IMR-90 (cell line): ENCODE measurements at regions not wholly inside any gene's neighbourhood (a gene's known extent, or its start where the extent isn't known, plus 50 kb on each side); places are given as distances from the start of the nearest gene placed in this dataset.

ENCODE experiments used
- ATAC-seq: fragments of 200-7000 bp; cut with Tn5 transposase; 2 replicates; pipeline ENCODE4 v1.9.1; 2020; ENCODE audit warnings: low read depth, mild to moderate bottlenecking, moderate library complexity
- BruUV-seq: library from RNA; stranded (reverse); fragments of 400-500 nt; replicated peaks from 2 replicates; lab custom pipeline; 2021; lab: Mats Ljungman, UMichigan
- CTCF ChIA-PET: fragments of 300-600 bp; formaldehyde crosslinking; extraction: SDS; loops from one replicate; lab custom pipeline; 2021; ENCODE audit warnings: antibody characterized with exemption; lab: Yijun Ruan, JAX
- POLR2A ChIA-PET: fragments of 300-600 bp; sonication (Branson Sonifier 250); formaldehyde crosslinking; loops from one replicate; lab custom pipeline; 2022; ENCODE audit warnings: antibody characterized with exemption; ENCODE audit not compliant: unreplicated experiment; lab: Charles Lee
- DNase-seq: peaks from one replicate; pipeline ENCODE4 v3.0.0; 2013
- H2AFZ ChIP-seq: replicated peaks from 2 replicates; pipeline ENCODE3; 2013; ENCODE audit warnings: low read length, mild to moderate bottlenecking; ENCODE audit not compliant: poor library complexity
- H2AK5ac ChIP-seq: 2 replicates; pipeline ENCODE4 v1.6.1; 2013; ENCODE audit warnings: low read depth, low read length, inconsistent platforms
- H2AK9ac ChIP-seq: replicated peaks from 2 replicates; pipeline ENCODE3; 2013; ENCODE audit warnings: mild to moderate bottlenecking, low read depth, low read length, moderate library complexity; ENCODE audit not compliant: poor library complexity
- H2BK120ac ChIP-seq: 2 replicates; pipeline ENCODE4 v1.6.1; 2013; ENCODE audit warnings: low read depth, low read length, inconsistent platforms
- H2BK15ac ChIP-seq: 3 replicates; pipeline ENCODE4 v1.6.1; 2013; ENCODE audit warnings: low read depth, low read length, inconsistent platforms
- H2BK20ac ChIP-seq: 2 replicates; pipeline ENCODE4 v1.6.1; 2013; ENCODE audit warnings: low read depth, mild to moderate bottlenecking, inconsistent platforms, low read length, moderate library complexity
- H2BK5ac ChIP-seq: 2 replicates; pipeline ENCODE4 v1.6.1; 2013; ENCODE audit warnings: mild to moderate bottlenecking, low read depth, low read length, inconsistent platforms; ENCODE audit not compliant: poor library complexity, severe bottlenecking
- H3K14ac ChIP-seq: replicated peaks from 2 replicates; pipeline ENCODE4 v1.6.1; 2013; ENCODE audit warnings: low read depth, low read length, inconsistent platforms
- H3K18ac ChIP-seq: 2 replicates; pipeline ENCODE4 v1.6.1; 2013; ENCODE audit warnings: low read depth, low read length, control low read depth
- H3K23ac ChIP-seq: 2 replicates; pipeline ENCODE4 v1.6.1; 2013; ENCODE audit warnings: low read depth, low read length, inconsistent platforms
- H3K27ac ChIP-seq: 2 replicates; pipeline ENCODE4 v1.5.1; 2013; ENCODE audit warnings: mild to moderate bottlenecking, control low read depth, low read length; ENCODE audit not compliant: insufficient read depth
- H3K27me3 ChIP-seq: 2 replicates; pipeline ENCODE4 v1.6.1; 2013; ENCODE audit warnings: low read length; ENCODE audit not compliant: control insufficient read depth, insufficient read depth
- H3K36me3 ChIP-seq: 2 replicates; pipeline ENCODE4 v1.6.1; 2013; ENCODE audit warnings: low read length, mixed read lengths; ENCODE audit not compliant: control insufficient read depth, insufficient read depth
- H3K4ac ChIP-seq: 2 replicates; pipeline ENCODE4 v1.6.1; 2013; ENCODE audit warnings: low read depth, low read length, inconsistent platforms
- H3K4me1 ChIP-seq: 2 replicates; pipeline ENCODE4 v1.6.1; 2013; ENCODE audit warnings: low read length, mixed read lengths; ENCODE audit not compliant: control insufficient read depth, insufficient read depth
- H3K4me2 ChIP-seq: 2 replicates; pipeline ENCODE4 v1.6.1; 2013; ENCODE audit warnings: low read depth, mild to moderate bottlenecking, control low read depth, low read length, moderate library complexity
- H3K4me3 ChIP-seq: 2 replicates; pipeline ENCODE4 v1.5.1; 2013; ENCODE audit warnings: low read depth, mild to moderate bottlenecking, control low read depth, low read length, moderate library complexity; ENCODE audit not compliant: insufficient read depth
- H3K56ac ChIP-seq: 2 replicates; pipeline ENCODE4 v1.6.1; 2013; ENCODE audit warnings: low read length, inconsistent platforms; ENCODE audit not compliant: insufficient read depth; ENCODE audit errors: extremely low read depth
- H3K79me1 ChIP-seq, 2 experiments: 2 replicates each; pipeline ENCODE4 v1.6.1; 2013; ENCODE audit warnings: low read length in 2 of 2, inconsistent platforms in 1 of 2, low read depth in 1 of 2
- H3K9ac ChIP-seq: 2 replicates; pipeline ENCODE4 v1.6.1; 2013; ENCODE audit warnings: low read depth, low read length, control low read depth
- H3K9me1 ChIP-seq: 2 replicates; pipeline ENCODE4 v1.6.1; 2013; ENCODE audit warnings: low read length, inconsistent platforms; ENCODE audit not compliant: insufficient read depth
- H3K9me3 ChIP-seq: 2 replicates; pipeline ENCODE4 v1.6.1; 2013; ENCODE audit warnings: low read length; ENCODE audit not compliant: control insufficient read depth, insufficient read depth
- H4K20me1 ChIP-seq: 2 replicates; pipeline ENCODE4 v1.6.1; 2013; ENCODE audit warnings: low read length, inconsistent platforms; ENCODE audit not compliant: insufficient read depth
- H4K5ac ChIP-seq: 2 replicates; pipeline ENCODE4 v1.6.1; 2013; ENCODE audit warnings: mild to moderate bottlenecking, low read depth, low read length, control low read depth
- H4K8ac ChIP-seq, 2 experiments: 2 replicates each; pipeline ENCODE4 v1.6.1; 2013; ENCODE audit warnings: low read depth in 2 of 2, low read length in 2 of 2, control low read depth in 1 of 2, inconsistent platforms in 1 of 2
- H4K91ac ChIP-seq: 2 replicates; pipeline ENCODE4 v1.6.1; 2013; ENCODE audit warnings: low read depth, low read length, inconsistent platforms; ENCODE audit not compliant: insufficient read depth
- MAFK ChIP-seq: IDR thresholded peaks from 2 replicates; pipeline ENCODE4 v1.6.1; 2012; ENCODE audit warnings: low read depth, low read length, improper control_type of control experiment
- WGBS, 2 experiments: methylation state at CpG; one replicate each; pipeline versions ENCODE4 v1.1.5 to v1.1.7; 2013; ENCODE audit warnings: missing lambda C conversion rate in 2 of 2; ENCODE audit not compliant: insufficient read length in 1 of 2; ENCODE audit errors: extremely low coverage in 2 of 2; 5-methylcytosine and 5-hydroxymethylcytosine counted together
- dilution Hi-C: fragments of 300-500 bp; cut with HindIII; formaldehyde crosslinking; loops from one replicate; pipeline ENCODE4 v1.14.3; 2018; ENCODE audit warnings: low sequenced_read_pairs; ENCODE audit not compliant: unreplicated experiment
- in situ Hi-C: fragments of 300-500 bp; cut with MboI; formaldehyde crosslinking; loops from 3 replicates; pipeline ENCODE4 v1.14.3; 2019; ENCODE audit warnings: low sequenced_read_pairs, inconsistent platforms, mixed read lengths
- intact Hi-C: fragments of 100-400 bp; cut with micrococcal nuclease; formaldehyde crosslinking; loops from 2 replicates; pipeline ENCODE4 v1.10.0; 2022

DNA sequence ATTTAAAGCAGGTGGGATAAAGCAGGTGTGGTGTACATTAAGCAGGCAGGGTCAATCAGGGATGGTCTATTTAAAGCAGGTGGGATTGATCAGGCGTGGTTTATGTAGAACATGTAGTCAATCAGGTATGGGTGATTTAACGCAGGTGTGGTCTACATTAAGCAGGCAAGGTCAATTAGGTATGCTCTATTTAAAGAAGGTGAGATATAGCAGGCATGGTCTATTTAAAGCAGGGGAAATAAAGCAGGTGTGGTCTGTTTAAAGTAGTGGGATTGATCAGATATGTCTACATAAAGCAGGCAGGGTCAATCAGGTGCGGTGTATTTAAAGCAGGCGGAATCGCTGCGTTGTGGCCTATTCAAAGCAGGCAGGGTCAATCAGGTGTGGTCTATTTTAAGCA is 88.6 kb upstream of the MXRA5 start:
- dilution Hi-C loops (no loop called here), in situ Hi-C loops (no loop called here), intact Hi-C loops (no loop called here)
- Histone ChIP-seq H2BK5ac (no peak overlapping the region), H4K20me1 (no peaks in the 10 kb centered on the region), H2AK9ac (no peak overlapping the region), H3K9me1 (no peaks in the 10 kb centered on the region), H3K27ac (no peak overlapping the region), H2BK20ac (no peak overlapping the region), H3K4me1 (no peaks in the 10 kb centered on the region), H2AFZ (no peak overlapping the region), H3K56ac (no peak overlapping the region), H3K4me2 (no peak overlapping the region), H3K4ac (no peak overlapping the region), H3K4me3 (no peak overlapping the region), H4K5ac (no peak overlapping the region), H2BK120ac (no peak overlapping the region), H3K23ac (no peak overlapping the region), H3K36me3 (no peaks in the 10 kb centered on the region), H3K79me1 (no peaks in the 10 kb centered on the region), H2BK15ac (no peak overlapping the region), H2AK5ac (no peak overlapping the region), H3K27me3 (no peaks in the 10 kb centered on the region), H3K18ac (no peak overlapping the region), H3K14ac (no peak overlapping the region), H3K9ac (no peak overlapping the region), H4K91ac (no peak overlapping the region), H4K8ac (no peak overlapping the region), H3K9me3 (peaks cover 5% of the 10 kb centered on the region; the same call in 1 of the 2 replicates)
- BruUV-seq: no TSS peak
- CTCF ChIA-PET: no interaction called here
- 51% methylated on average over 2 of the region's 6 CpGs; no CpG with 5 or more reads in 1 of the 2 experiments for WGBS, 2 experiments
- POLR2A ChIA-PET: no interaction called here
- TF ChIP-seq MAFK: no peak
- ATAC-seq (no peak), DNase-seq (no peak)
